ENCODE measurements at regions not wholly inside any gene's neighbourhood (a gene's known extent, or its start where the extent isn't known, plus 50 kb on each side); places are given as distances from the start of the nearest gene placed in this dataset.

DNA sequence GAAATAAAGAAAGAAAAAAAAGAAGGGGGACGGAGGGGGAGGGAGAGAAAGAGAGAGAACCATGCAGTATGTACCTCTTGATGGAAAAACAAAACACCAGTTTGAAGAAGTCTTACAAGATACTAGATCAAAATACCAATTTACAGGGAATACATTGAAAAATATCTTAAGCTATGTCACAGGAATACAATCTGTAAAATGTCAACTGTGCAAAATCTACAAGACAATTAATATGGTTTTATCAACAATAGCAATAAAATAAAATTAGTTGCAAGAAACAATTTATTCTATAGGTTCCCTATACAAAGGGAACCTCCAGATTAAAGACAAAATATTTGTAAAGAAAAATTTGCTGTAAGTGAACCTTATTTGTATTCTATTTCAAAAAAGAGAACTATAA lies 98.3 kb upstream of the CABCOCO1 start:
- TF ChIP-seq FOXP2 (optimal IDR thresholded peaks at IDR 0.05; ENCODE audit: control extremely low read depth, extremely low read length, insufficient read depth), result no peak
- no peak for TF ChIP-seq POLR2AphosphoS5 (IDR thresholded peaks at IDR 0.05; ENCODE audit: borderline replicate concordance, low read depth, low read length)
- no peak for TF ChIP-seq EZH2 (IDR thresholded peaks at IDR 0.05)
- no peaks in the 10 kb centered on the region for H3K36me3 ChIP-seq (ENCODE audit: insufficient read depth, low read length)

DNA sequence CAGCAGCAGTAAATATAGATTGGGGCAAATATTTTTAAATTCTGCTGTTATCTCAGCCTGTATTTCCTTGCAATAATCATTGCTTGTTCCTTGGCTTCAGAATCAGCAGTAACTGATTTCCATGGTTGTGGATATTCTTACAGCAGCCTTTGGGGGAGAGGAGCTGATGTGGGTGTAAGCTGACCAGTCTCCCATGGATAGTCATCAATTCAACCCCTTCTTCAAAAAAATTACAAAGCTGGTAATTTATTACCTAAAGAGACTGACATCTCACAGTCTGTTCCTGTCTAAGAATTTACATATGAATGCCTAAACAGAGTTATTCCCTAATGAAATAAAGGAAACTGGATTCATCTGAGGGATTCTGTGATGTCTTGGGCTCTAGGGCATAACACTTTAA lies 103.1 kb upstream of the CABCOCO1 start:
- Histone ChIP-seq H3K27ac (no peak overlapping the region), H3K4me3 (no peak overlapping the region), H3K9ac (ENCODE audit: insufficient read length) (no peak overlapping the region), H3K36me3 (ENCODE audit: insufficient read depth, low read length) (no peaks in the 10 kb centered on the region), H3K9me3 (ENCODE audit: low read depth, low read length) (no peaks in the 10 kb centered on the region)
- TF ChIP-seq EZH2 (IDR thresholded peaks at IDR 0.05), result no peak
- no peak for DNase-seq (ENCODE audit: low read depth, low spot score)

More for the DNA sequence above, 98.3 kb upstream of the CABCOCO1 start:
- no peak overlapping the region for H3K9ac ChIP-seq (ENCODE audit: insufficient read length)
- no peak overlapping the region for H3K4me3 ChIP-seq
- DNase-seq (ENCODE audit: low read depth, low spot score), result no peak
- no peaks in the 10 kb centered on the region for H3K9me3 ChIP-seq (ENCODE audit: low read depth, low read length)
- no peak overlapping the region for H3K27ac ChIP-seq

DNA sequence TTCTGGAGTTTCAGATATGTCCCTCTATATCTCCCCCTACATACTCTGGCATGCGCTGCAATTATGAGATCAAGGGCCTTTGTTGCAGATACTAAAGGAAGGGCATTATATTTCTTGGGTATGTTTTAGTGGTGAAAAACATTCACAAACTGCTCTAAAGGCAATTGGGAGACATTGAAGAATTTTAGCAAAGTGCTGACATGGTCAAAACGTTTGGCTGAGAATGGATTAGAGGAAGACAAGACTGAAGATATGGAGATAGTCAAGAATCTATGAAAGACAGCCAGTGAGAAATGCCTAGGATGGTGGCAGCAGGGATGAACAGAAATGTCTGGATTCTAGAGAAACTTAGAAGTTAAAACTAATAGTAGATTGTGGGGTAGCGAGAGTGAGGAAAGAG lies 104.5 kb upstream of the CABCOCO1 start:
- DNase-seq (ENCODE audit: low read depth, low spot score), result no peak
- Histone ChIP-seq H3K27ac (no peak overlapping the region), H3K36me3 (ENCODE audit: insufficient read depth, low read length) (no peaks in the 10 kb centered on the region), H3K4me3 (no peak overlapping the region), H3K9ac (ENCODE audit: insufficient read length) (no peak overlapping the region), H3K9me3 (ENCODE audit: low read depth, low read length) (no peaks in the 10 kb centered on the region)
- TF ChIP-seq FOXP2 (optimal IDR thresholded peaks at IDR 0.05; ENCODE audit: control extremely low read depth, extremely low read length, insufficient read depth) (no peak), EZH2 (IDR thresholded peaks at IDR 0.05) (no peak), POLR2AphosphoS5 (IDR thresholded peaks at IDR 0.05; ENCODE audit: borderline replicate concordance, low read depth, low read length) (no peak)

DNA sequence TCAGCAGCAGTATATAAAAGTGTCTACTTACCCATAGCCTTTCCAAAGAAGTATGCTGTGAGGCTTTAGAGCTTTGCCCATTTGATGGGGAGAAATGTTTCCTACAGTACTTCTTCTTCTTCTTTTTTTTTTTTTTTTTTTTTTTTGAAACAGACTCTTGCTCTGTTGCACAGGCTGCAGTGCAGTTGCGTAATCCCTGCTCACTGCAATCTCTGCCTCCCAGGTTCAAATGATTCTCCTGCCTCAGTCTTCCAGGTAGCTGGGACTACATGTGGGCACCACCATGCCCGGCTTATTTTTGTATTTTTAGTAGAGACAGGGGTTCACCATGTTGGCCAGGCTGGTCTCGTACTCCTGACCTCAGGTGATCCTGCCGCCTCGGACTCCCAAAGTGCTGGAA lies 101.7 kb upstream of the TMEM26 start:
- H3K36me3 ChIP-seq (ENCODE audit: insufficient read depth, low read length), result no peaks in the 10 kb centered on the region
- DNase-seq (ENCODE audit: low read depth, low spot score), result no peak
- H3K9me3 ChIP-seq (ENCODE audit: low read depth, low read length), result no peaks in the 10 kb centered on the region
- no peak overlapping the region for H3K9ac ChIP-seq (ENCODE audit: insufficient read length)
- no peak overlapping the region for H3K4me3 ChIP-seq
- H3K27ac ChIP-seq, result no peak overlapping the region
- TF ChIP-seq FOXP2 (optimal IDR thresholded peaks at IDR 0.05; ENCODE audit: control extremely low read depth, extremely low read length, insufficient read depth) (no peak), POLR2AphosphoS5 (IDR thresholded peaks at IDR 0.05; ENCODE audit: borderline replicate concordance, low read depth, low read length) (no peak), EZH2 (IDR thresholded peaks at IDR 0.05) (no peak)

DNA sequence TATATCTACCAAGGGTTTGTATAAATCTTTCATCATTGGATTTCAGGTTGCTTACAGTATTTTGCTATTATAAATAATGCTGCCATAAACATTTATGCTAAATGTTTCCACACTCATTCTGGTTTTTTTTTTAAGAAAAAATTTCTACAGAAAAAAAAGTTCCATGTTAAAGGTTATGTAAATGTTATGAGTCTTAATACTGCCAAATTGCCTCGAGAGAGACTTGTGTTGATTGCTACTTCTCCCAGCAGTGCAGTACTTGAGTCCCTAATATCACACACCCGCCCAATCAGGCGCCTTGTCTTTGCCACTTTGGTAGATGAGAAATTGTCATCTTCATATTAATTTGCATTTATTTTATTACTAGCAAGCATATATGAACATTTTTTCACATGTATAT lies 96.7 kb upstream of the TMEM26 start:
- no peak overlapping the region for H3K4me3 ChIP-seq
- H3K9ac ChIP-seq (ENCODE audit: insufficient read length), result no peak overlapping the region
- DNase-seq (ENCODE audit: low read depth, low spot score), result no peak
- no peak overlapping the region for H3K27ac ChIP-seq
- no peaks in the 10 kb centered on the region for H3K9me3 ChIP-seq (ENCODE audit: low read depth, low read length)
- no peaks in the 10 kb centered on the region for H3K36me3 ChIP-seq (ENCODE audit: insufficient read depth, low read length)
- TF ChIP-seq POLR2AphosphoS5 (IDR thresholded peaks at IDR 0.05; ENCODE audit: borderline replicate concordance, low read depth, low read length) (no peak), EZH2 (IDR thresholded peaks at IDR 0.05) (no peak), FOXP2 (optimal IDR thresholded peaks at IDR 0.05; ENCODE audit: control extremely low read depth, extremely low read length, insufficient read depth) (no peak)

DNA sequence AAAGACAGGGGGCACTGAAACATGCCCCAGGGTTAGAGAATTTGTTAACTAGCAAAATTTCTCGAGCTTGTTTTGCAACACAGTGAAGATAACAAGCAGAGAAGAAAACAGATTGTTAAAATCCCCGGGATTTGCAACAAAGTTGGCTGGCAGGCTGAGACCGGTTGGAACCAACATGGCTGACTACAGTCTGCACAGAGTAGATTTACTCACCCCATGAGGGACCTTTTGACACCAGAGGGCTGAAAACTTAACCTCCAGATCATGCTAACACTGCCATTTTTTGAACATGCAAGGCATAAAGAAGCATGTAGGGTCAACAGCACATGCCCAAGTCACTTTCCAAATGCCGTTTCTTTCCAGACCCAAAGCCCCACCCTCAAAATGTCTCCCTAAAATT lies 95.2 kb upstream of the TMEM26 start:
- DNase-seq (ENCODE audit: low read depth, low spot score), result no peak
- Histone ChIP-seq H3K27ac (no peak overlapping the region), H3K9me3 (ENCODE audit: low read depth, low read length) (no peaks in the 10 kb centered on the region), H3K4me3 (no peak overlapping the region), H3K36me3 (ENCODE audit: insufficient read depth, low read length) (no peaks in the 10 kb centered on the region), H3K9ac (ENCODE audit: insufficient read length) (no peak overlapping the region)
- TF ChIP-seq FOXP2 (optimal IDR thresholded peaks at IDR 0.05; ENCODE audit: control extremely low read depth, extremely low read length, insufficient read depth) (no peak), POLR2AphosphoS5 (IDR thresholded peaks at IDR 0.05; ENCODE audit: borderline replicate concordance, low read depth, low read length) (no peak), EZH2 (IDR thresholded peaks at IDR 0.05) (no peak)

DNA sequence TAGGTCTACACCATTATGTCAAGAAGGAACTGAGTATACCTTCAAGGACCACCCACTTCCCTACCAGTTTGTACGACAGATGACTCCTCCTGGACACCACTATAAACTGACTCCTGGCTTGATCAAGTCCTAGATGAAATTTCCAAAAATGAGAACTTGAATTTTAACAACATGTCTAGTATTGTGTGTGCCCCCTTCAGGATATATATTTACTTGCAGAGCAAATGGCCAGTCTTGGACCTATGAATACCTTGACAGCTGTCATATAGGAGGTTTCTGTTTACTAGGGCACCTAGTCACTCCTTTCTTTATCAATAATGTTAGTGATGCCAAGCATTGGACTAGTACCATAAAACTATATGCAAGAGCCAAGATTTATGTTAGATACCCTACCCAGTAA lies 94.1 kb upstream of the TMEM26 start:
- TF ChIP-seq POLR2AphosphoS5 (IDR thresholded peaks at IDR 0.05; ENCODE audit: borderline replicate concordance, low read depth, low read length) (no peak), FOXP2 (optimal IDR thresholded peaks at IDR 0.05; ENCODE audit: control extremely low read depth, extremely low read length, insufficient read depth) (no peak), EZH2 (IDR thresholded peaks at IDR 0.05) (no peak)
- Histone ChIP-seq H3K9me3 (ENCODE audit: low read depth, low read length) (no peaks in the 10 kb centered on the region), H3K9ac (ENCODE audit: insufficient read length) (no peak overlapping the region), H3K27ac (no peak overlapping the region), H3K4me3 (no peak overlapping the region), H3K36me3 (ENCODE audit: insufficient read depth, low read length) (no peaks in the 10 kb centered on the region)
- no peak for DNase-seq (ENCODE audit: low read depth, low spot score)

DNA sequence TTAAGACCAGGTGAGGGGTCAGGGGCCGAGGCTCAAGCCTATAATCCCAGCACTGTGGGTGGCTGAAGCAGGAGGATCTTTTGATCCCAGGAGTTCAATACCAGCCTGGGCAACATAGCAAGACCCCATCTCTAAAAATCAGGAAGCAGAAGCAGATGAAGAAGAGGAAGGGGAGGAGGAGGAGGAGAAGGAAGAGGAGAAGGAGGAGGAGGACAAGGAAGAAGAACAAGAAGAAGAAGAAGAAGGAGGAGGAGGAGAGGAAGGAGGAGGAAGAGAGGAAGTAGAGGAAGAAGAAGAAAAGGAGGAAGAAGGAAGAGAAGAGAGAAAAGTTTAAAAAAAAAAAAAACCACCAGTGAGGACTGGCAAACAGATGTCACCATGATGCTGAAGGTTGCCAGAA lies 92.0 kb upstream of the TMEM26 start:
- Histone ChIP-seq H3K9me3 (ENCODE audit: low read depth, low read length) (no peaks in the 10 kb centered on the region), H3K36me3 (ENCODE audit: insufficient read depth, low read length) (no peaks in the 10 kb centered on the region), H3K4me3 (no peak overlapping the region), H3K27ac (no peak overlapping the region), H3K9ac (ENCODE audit: insufficient read length) (no peak overlapping the region)
- DNase-seq (ENCODE audit: low read depth, low spot score), result no peak
- TF ChIP-seq POLR2AphosphoS5 (IDR thresholded peaks at IDR 0.05; ENCODE audit: borderline replicate concordance, low read depth, low read length), result no peak
- no peak for TF ChIP-seq EZH2 (IDR thresholded peaks at IDR 0.05)
- TF ChIP-seq FOXP2 (optimal IDR thresholded peaks at IDR 0.05; ENCODE audit: control extremely low read depth, extremely low read length, insufficient read depth), result no peak

DNA sequence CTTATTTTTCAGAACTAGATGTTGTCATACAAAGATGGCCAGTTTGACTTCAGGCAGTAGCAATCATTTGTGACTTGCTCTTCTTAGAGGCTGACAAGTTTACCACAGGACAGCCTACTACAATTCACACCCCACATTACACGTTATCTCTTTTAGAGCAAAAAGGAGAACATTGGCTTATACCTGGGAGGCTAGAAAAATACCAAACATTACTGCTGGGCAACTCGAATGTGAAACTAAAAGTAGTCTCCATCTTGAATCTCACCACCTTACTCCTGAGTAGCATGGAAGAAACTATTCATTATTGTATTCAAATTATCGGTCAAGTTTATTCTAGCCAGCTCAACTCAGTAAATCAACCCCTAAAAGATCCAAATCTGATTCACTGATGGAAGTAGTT lies 90.7 kb upstream of the TMEM26 start:
- no peaks in the 10 kb centered on the region for H3K36me3 ChIP-seq (ENCODE audit: insufficient read depth, low read length)
- no peaks in the 10 kb centered on the region for H3K9me3 ChIP-seq (ENCODE audit: low read depth, low read length)
- no peak overlapping the region for H3K9ac ChIP-seq (ENCODE audit: insufficient read length)
- no peak overlapping the region for H3K27ac ChIP-seq
- no peak for TF ChIP-seq FOXP2 (optimal IDR thresholded peaks at IDR 0.05; ENCODE audit: control extremely low read depth, extremely low read length, insufficient read depth)
- no peak for TF ChIP-seq EZH2 (IDR thresholded peaks at IDR 0.05)
- no peak for TF ChIP-seq POLR2AphosphoS5 (IDR thresholded peaks at IDR 0.05; ENCODE audit: borderline replicate concordance, low read depth, low read length)
- H3K4me3 ChIP-seq, result no peak overlapping the region
- DNase-seq (ENCODE audit: low read depth, low spot score), result no peak
